HG02938 (cell line): ENCODE measurements at regions not wholly inside any gene's neighbourhood (a gene's known extent, or its start where the extent isn't known, plus 50 kb on each side); places are given as distances from the start of the nearest gene placed in this dataset.

Experiments
- ATAC-seq: cut with Tn5 transposase; IDR thresholded peaks from one replicate; pipeline ENCODE4 v1.9.1; 2021; ENCODE audit warnings: mild to moderate bottlenecking, moderate library complexity; ENCODE audit not compliant: unreplicated experiment

DNA sequence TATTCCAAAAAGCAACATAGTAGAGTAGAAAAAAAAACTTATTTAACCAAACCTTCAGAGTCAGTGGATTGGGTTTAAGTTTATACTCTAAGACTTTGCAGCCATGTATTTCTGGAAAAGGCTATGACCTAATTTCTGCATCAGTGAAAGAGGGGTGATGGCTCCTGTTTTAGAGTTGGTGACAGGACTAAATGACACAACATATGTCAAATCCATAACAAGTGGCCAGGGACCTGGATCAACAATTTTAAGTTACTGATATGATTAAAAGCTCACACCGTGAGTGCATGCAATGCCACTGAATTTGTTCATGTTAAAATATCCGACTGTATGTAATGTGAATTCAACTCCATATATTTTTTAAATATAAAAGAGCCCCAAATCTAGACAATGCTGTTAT lies 390.6 kb downstream of the TNS3 start:
- no peak for ATAC-seq

DNA sequence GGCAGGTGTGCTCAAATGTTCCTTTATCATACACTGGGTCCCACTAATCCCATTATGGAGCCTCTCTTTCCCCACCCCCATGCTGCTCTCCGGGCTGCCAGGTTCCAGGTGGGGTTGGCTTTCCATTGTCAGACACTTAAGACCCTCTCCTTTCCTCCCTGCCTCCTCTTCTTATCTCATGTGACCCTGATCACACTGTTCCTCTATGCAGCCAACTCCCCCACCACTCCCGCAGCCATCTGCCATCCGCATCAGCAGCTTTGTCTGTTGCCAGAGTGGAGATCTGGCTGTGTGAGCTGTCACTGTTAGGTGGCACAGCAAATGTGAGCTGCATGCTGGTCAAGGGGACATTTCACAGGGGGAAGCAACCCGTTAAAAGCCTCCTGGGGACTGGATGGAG lies 391.4 kb downstream of the TNS3 start:
- ATAC-seq = no peak

DNA sequence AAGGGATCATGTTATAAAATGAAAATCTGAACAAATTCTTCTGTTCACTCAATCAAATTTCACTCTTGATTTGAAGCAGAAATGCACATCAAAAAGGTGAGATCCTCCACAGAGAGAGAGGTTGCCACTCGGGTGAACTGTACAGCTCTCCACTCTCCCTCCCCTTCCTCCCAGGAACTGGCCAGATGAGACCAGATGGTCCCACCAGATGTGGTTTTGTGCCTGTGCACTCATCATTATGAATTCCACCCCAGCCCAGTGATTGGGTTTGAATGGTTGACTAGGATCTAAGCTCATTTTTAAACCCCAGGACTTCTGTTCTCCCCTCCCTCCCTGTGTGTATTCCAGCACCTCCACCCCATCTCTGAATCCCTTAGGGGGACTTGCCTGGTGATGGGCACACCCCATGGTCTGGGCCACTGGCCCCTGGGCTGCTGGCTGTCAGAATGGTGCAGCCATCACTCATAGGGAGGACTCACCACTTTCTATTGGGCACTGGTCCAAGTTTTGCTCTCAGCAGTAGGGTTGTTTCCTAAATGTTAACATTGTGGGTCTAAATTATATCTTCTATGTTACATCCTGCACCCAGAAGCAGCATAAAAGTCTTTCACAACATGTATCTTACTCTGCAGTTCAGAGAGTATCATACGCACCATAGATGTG lies 393.1 kb downstream of the TNS3 start:
- ATAC-seq = no peak

DNA sequence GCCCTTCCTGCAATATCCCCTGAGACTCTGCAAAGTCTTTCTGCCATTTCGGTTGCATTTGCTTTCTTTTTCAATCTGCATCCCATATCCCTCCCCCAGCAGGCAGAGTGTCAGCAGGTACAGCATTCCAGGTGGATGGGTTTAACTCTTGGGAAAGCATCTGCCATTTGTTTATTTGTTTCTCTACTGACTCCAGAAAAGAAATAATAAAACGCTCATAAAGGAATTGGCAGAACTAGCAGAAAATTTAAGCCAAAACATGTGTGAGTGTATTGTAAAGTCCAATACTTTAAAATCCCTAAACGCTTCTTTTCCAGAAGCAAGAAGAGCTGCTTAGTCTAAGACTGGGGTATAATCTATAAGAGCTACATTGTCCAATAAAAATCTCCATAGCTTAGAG lies 393.8 kb downstream of the TNS3 start:
- ATAC-seq = no peak

DNA sequence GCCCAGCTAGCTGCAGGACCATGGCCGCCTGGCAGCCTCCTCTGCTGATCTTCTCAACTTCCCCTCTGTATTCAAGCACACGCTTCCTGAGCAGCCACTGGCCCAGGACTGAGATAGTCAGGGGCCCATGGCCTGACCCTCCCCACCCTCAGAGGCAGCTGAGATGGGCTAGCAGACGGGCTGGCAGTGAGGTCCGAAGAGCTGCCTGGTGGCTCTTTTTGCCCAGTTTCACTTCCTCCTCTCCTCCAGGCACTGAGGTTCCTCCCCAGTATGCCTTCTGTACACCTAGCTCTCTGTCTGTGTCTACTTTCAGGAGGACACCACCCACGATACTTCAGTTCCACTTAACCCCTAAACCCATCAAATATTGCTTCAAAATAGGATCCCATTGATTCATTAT lies 395.6 kb downstream of the TNS3 start:
- ATAC-seq = peak; percentile 89

DNA sequence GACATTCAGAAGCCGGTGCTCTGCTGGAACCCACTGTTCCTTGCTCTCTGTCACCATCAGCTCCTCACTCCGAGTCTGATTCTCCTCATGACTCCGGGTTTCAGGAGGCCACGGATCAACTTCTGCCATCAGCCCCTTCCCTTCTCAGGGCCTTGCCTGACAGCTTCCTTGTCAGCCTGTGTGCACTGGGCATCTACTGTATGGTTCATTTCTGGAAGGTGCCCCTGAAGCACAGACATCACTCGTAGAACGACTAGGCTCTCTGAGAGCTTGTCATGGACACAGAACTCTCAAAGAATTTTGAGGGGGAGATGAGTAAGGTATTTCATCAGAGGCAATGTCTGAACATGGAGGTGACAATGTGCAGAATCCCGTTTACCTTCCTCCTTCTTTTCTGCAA lies 396.1 kb downstream of the TNS3 start:
- ATAC-seq = peak; percentile 3

DNA sequence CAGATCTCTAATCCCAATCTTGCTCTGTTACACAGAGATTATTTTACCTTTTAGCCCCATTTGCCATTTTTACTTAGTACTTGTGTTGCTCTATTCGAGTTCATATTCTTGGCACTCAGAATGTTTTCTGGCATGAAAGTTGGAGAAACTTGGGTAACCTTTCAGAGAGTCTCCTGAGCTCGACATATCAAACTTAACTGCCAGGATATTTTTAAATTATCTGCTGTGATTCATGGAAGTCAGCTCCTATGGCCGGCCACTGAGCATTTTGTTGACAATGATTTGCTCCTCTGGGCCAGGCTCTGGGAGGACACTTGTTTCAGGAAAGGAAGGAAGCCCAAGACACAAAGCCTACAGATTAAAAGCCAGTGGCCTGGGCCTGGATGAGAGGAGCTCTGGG lies 396.7 kb downstream of the TNS3 start:
- no peak for ATAC-seq

DNA sequence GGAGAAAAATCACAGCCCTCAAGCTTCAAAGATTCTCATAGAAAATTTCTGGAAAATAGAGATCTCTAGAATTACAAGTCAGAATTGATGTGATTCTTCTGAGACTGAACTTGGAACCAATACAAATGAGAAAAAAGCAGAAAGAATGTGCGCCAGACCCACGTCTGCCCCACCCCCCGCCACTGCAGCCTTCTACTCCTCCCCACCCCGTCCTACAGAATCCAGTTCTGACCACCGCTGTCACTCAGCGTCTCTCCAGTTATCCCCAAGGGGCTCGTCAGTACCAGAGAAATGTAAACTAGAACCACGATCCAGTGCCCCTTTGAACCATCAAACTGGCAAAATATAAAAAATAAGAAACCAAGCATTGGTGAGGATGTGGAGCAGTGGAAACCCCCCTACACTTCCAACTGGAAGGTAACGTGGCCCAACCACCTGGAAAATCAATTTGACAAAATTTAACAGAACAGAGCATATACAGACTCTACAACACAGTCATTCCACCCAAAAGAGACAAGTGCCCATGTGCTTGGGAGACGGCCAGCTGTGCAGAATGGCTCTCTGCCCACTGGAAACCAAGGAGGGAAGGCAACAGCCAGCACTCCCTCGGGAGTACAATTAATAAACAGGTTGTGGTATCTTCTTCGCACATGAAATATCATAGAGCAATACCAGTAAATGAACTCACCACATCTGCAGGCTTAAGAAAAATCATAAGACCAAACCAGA lies 397.9 kb downstream of the TNS3 start:
- ATAC-seq = no peak

DNA sequence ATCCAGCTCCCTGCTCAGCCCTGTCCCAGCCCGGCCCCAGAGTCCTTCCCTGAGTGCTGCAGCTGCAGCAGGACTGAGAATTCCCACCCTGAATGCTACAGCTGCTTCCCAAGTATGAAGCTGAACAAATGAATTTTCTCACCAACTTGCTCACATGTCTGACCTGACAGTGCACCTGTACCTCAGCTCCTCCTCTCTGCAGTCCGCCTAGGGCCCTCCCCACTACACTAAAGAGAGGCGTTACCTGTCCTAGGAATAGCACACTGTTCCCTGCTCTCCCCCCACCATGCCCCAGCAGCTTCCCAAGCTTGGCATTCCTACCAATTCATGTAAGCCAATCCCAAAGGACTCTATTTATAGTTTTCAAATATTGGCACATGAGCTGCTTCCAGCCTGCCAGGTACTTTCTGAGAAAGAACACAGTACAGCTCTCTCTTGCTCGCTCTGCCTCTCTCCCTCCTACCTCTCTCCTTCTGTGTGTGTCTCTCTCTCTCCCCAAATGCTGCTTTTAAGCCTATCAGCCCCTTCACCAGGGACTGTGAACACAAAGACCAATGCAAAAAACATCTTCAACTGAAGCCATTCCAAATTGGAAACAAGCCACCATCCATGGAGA lies 400.1 kb downstream of the TNS3 start:
- no peak for ATAC-seq

DNA sequence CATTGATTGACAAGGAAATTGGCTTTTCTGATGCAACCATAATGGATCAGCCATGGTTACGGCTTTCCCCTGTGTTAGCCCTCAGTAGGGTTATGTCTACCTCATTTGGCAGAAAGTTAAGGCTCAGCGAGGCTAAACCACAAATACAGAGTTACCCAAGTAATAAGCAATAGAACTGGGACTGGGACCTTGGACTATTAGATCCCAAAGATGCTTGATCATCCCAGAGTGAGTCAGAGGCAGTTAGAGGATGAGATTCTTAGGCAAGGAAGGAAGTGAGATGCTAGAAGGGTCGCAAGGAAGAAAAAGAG lies 401.4 kb downstream of the TNS3 start:
- ATAC-seq = no peak

DNA sequence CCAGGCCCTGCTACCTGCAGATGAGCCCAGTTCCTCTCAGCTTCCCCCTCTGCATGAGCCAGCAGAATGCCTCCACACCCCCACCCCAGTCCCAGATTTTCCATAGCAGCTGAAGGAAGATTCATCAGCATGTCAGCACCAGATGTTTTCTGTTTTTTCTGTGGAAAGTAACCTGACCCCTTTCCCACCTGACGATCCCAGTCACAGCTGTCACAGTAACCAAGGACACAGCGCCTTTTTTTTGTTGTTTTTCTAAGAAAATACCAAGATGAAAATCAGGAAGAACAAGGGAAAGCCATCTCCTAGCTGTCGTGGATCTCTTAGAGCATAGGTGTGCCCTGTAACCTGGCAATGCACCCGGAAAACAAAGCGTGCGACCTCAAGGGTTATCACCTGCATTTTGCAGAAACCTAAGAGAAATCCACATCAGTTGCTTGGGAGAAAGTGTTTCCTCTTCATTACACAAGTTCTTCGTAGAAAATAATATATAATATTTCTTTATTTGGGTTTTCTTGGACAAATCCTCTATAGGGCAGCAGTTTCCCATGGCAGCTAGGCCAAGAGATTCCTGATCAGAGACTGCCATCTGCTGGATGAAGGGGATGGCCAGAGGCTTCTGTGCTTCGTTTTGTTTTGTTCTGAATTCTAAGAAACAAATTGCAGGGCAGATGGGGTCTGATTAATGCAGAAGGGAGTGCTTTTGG lies 401.9 kb downstream of the TNS3 start:
- ATAC-seq = no peak

DNA sequence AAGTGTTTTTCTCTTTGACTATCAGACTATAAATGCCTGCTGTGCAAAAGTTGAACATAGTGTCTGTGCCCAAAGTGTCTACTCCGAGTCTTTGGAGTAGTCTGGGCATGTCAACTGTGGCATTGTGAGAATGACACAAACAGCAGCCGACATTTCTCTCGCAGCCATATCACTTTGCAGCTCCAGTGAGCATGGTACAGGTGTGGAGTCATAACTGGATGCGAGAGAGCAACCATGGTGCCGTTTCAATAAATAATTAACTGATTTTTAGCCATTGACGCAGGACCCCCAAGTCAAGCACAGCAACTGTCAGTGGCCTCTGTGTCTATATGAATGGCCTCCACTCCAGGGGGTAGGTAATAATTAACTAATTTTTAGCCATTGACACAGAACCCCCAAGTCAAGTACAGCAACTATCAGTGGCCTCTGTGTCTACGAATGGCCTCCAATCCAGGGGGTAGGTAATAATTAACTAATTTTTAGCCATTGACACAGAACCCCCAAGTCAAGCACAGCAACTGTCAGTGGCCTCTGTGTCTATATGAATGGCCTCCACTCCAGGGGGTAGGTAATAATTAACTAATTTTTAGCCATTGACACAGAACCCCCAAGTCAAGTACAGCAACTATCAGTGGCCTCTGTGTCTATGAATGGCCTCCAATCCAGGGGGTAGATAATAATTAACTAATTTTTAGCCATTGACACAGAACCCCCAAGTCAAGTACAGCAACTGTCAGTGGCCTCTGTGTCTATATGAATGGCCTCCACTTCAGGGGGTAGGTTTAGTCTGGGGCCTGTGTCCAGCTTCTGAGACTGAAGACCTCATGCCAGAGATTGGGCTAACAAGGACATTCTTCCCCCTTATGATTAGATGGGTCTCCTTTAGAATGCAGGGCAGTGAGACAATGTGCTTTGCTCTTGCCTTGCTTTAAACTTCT lies 409.0 kb downstream of the TNS3 start:
- ATAC-seq = peak; percentile 91

DNA sequence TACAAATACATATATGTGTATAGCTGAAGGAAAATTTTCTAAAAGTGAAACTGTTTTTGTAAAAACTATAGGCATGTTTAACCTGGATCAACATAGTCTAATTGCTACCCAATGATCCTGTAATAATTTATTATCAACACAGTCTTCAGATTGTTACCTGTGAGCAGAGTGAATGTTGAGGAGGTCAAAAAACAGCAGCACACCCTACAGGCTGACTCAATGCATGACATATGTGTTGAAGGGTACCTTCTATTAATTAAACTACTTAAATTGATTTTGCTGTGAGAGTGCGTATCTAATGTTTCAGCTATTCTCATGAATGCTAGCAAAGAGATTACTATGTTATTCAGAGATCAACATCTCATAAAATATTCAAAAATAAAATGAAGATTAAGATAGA lies 411.4 kb downstream of the TNS3 start:
- no peak for ATAC-seq

DNA sequence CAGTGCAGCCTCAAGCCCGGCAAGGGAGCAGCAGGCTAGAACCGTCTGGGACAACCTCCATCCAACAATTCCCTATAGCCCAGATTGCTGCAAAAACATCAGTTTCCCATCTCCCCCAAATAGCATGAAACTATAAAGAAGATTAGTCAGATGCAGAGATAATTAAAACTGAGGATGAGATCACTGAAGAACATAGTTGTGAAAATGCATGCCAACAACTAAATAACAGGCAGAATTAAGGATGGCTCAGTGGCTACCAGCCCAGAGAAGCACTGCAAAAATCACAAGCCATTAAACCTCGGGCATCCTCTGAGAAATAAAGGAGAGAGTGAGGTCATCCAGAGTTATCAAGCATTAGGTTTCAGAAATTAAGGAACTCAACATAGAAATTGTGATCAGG lies 427.1 kb downstream of the TNS3 start:
- no peak for ATAC-seq

DNA sequence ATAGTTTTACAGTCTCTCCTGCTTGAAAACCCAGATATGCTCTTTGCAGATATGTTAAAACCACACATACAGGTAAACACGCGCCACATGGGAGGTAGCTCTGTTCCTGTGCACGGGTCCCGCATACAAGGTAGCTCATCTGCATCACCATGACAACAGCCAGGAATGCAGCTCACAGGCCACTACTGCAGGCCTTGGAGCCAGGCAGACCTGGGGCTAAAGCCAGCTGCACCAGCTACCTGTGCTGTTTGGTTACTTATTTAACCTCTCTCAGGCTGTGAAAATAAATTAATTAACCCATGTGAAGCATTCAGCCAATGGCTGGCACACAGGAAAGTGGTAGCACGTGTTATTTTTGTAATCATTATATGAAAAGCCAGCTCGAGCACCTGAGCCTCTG lies 428.3 kb downstream of the TNS3 start:
- no peak for ATAC-seq

DNA sequence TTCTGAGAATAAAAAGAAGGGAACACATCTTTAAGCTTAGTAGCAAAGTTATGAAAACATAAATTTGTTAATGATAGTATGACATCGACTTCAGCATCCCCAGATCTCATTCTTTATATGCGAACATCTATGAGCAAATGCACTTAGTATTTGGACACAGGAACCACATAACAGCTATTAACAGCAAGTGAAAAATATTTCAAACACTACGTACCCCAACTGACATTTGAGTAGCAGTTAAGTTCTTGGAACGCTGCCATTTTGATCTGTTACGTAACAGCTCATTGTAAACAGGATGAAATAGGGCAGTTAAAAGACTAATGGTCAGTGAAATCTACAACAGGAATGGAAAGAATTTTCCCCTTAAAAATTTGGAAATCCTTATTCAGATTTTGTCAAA lies 428.9 kb downstream of the TNS3 start:
- ATAC-seq = no peak

DNA sequence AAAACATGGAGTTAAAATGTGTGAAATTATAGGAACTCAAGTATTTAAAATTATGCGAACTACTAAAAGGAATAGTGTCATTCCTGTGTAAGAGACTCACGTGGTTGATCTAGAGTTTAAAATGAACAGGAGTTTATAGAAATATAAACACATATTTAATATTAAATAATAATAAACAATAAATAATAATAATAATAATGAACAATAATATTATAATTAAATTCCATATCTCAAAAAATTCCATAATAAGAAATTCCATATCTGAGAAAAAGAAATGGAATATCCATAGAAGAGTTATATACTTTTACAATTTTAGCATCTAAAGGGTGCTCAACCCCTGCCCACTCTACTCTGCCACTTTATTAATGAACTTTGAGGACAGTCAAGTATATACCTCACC lies 429.6 kb downstream of the TNS3 start:
- ATAC-seq = no peak

DNA sequence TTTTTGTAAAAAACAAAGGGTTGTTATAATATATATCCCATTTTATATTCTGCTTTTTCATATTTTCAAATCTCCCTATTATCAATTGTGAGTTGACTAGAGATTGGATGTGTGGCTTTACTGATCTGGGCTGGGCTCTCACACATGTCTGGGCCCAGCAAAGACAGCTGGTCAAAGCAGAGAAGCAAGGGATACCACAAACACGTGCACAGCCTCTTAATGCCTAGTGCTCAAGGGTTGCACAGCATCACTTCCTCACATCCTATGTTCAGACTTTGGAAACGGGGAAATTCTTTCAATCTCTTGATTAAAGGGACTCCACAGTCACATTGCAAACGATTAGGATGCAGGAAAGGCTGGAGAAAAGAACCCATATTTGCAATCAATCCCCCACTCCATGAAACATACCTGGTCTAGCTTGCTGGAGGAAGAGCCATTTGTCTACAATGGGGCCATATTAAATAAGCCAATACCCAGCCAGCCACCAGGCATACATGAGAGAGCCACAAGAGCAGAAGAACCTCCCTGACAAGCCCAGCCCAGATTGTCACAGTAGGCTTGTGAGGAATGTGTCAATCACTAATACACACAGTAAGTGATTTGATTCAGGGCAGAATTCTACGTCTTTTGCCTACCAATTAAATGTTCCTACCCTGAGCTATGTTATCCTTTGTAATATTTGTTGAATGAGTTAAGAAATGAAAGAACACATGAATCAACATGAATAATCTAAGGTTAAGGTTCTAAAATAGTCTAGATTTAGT lies 431.2 kb downstream of the TNS3 start:
- ATAC-seq = no peak

DNA sequence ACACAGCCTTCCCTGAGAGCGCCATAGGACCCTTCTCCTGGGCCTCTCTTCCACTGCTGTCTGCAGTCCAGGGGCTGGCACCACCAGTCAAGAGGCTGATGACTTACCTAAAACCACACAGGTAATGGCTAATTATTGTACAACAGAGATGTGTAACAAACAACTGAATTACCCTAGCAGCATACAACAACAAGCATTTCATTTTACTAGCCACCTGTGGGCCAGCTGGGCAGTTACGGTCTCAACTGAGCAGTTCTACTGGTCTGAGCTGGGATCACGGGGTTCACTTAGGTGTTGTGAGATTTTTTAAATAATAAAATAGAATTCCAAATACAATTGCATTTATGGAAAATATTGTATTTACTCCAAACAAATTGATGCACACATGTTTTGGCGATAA lies 431.9 kb downstream of the TNS3 start:
- peak; percentile 30 for ATAC-seq

DNA sequence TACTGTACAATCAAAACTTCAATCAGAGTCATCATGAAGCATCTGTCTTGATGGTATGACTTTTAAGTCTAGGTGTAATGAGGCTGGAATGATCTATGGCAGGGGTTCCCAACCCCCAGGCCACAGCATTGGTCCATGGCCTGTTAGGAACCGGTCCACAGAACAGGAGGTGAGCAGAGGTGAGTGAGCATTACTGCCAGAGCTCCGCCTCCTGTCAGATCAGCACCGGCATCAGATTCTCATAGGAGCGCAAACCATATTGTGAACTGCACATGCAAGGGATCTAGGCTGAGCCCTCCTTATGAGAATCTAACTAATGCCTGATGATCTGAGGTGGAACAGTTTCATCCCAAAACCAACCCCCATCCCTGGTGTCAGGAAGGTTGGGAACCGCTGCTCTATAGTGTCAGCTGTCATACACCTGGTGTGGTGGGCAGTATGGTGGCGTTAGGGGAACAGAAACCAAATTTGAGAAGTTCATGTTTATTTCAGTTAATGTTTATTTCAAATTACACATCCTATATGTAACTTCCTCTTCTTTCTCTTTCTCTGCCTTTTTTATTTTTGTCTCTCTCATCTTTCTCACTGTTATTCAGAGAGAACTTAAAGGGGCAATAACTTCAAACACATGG lies 432.6 kb downstream of the TNS3 start:
- ATAC-seq = peak; percentile 55
